IgD-negative memory B cell (primary cell): ENCODE measurements at regions not wholly inside any gene's neighbourhood (a gene's known extent, or its start where the extent isn't known, plus 50 kb on each side); places are given as distances from the start of the nearest gene placed in this dataset.

Source experiments
- H3K27ac Mint-ChIP-seq, 3 donors: one replicate each; pipeline ENCODE4 v1.8.0; 2020 to 2022; ENCODE audit warnings: mild to moderate bottlenecking in 3 of 3, mixed read lengths in 3 of 3, moderate library complexity in 1 of 3
- H3K27me3 Mint-ChIP-seq: one replicate; pipeline ENCODE4 v1.8.0; 2021; ENCODE audit warnings: mixed read lengths
- H3K36me3 Mint-ChIP-seq: one replicate; pipeline ENCODE4 v1.8.0; 2020; ENCODE audit warnings: mild to moderate bottlenecking, mixed read lengths
- H3K4me1 Mint-ChIP-seq, 3 donors: one replicate each; pipeline ENCODE4 v1.8.0; 2020 to 2022; ENCODE audit warnings: mixed read lengths in 3 of 3, mild to moderate bottlenecking in 1 of 3
- H3K4me3 Mint-ChIP-seq, 4 donors: one replicate each; pipeline ENCODE4 v1.8.0; 2020 to 2022; ENCODE audit warnings: mild to moderate bottlenecking in 4 of 4, mixed read lengths in 4 of 4, moderate library complexity in 3 of 4
- H3K9me3 Mint-ChIP-seq, 3 donors: one replicate each; pipeline ENCODE4 v1.8.0; 2020 to 2021; ENCODE audit warnings: mixed read lengths in 3 of 3, mild to moderate bottlenecking in 1 of 3

DNA sequence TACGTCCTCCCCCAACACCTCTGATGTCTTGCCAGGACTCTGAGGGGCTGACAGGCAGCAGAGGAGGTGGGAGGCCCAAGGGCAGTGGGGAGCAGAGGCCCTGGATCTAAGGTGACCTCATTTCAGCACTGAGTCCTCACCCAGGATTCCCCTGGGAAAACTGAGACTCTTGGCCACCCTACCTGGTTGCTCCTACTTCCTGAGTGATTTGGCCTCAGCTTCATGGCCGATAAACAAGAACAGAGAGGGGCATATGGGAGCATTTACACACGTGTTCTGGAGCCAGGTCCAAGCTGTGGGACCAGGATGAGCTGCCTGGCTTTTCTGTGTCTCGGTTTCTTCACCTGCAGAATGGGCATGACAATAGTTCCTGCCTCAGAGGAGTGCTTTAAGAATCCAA, 133.8 kb downstream of the ANKRD60 start:
- H3K4me3 Mint-ChIP-seq: no peak overlapping the region
- no peak overlapping the region for H3K27ac Mint-ChIP-seq
- H3K9me3 Mint-ChIP-seq: peaks cover 0 to 1% (median 0%) of the 10 kb centered on the region in 3 donors
- H3K27me3 Mint-ChIP-seq: peaks cover 3% of the 10 kb centered on the region
- no peaks in the 10 kb centered on the region for H3K4me1 Mint-ChIP-seq
- H3K36me3 Mint-ChIP-seq: peaks cover 3% of the 10 kb centered on the region

DNA sequence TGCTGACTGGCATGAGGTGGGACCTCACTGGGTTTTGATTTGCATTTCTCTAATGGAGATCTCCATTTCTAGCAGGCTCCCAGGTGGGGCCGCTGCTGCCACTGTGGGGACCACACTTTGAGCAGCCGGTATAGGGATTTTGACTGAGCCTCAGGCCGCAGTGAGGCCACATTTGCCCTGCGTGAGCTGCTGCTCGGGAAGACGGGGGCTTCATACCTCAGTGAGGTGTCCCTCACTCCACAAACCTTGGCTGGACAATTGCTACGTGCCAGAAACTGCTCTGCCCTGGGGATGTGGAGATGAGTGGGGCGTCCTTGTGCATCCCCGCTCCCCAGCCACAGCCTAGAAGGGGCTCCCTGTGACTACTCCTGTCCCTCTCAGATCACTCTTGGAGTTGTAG, 134.3 kb downstream of the ANKRD60 start:
- Mint-ChIP-seq H3K27ac (no peak overlapping the region), H3K4me1 (no peaks in the 10 kb centered on the region), H3K4me3 (no peak overlapping the region), H3K9me3 (peaks cover 0 to 1% (median 0%) of the 10 kb centered on the region in 3 donors), H3K27me3 (peaks cover 3% of the 10 kb centered on the region), H3K36me3 (peaks cover 3% of the 10 kb centered on the region)

DNA sequence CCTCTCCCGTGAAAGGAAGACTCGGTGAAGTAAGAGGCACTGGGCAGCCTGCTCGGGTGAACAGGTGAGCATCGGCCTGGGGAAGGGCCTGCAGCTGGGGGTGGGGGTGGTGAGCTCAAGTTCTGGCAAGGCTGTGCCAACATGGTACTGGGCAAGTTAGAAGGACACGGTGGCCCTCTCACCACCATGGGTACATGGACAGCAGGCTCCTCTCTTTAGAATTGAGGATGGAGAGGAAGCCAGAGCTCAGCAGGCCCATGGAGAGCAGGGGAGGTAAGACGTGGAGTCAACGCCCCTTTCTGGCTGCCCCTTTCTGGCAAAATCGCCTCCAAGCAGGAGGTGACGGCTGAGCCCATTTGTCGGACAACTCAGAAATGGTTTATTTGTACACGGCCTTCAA, 135.6 kb downstream of the ANKRD60 start:
- Mint-ChIP-seq H3K4me3 (no peak overlapping the region), H3K4me1 (no peaks in the 10 kb centered on the region), H3K36me3 (peaks cover 3% of the 10 kb centered on the region), H3K27me3 (peaks cover 3% of the 10 kb centered on the region), H3K9me3 (peaks cover 0 to 1% (median 0%) of the 10 kb centered on the region in 3 donors), H3K27ac (no peak overlapping the region)

DNA sequence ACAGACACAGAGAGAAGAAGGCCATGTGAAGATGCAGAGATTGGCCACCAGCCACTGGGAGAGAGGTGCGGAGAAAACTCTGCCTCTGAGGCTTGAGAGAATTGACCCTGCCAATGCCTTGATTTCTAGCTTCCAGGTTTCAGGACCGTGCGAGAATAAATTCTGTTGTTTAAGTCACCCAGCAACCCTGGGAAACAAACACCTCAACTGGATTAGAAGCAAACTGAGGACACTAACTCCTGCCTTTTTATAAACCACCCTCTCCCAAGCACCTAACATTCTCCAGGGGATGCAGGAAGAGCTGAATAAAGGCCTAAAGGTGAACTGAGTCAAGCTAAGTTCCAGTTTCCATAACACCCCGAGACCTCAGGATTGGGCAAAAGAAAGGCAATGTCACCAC, 136.1 kb downstream of the ANKRD60 start:
- H3K4me3 Mint-ChIP-seq: no peak overlapping the region
- no peaks in the 10 kb centered on the region for H3K4me1 Mint-ChIP-seq
- peaks cover 3% of the 10 kb centered on the region for H3K36me3 Mint-ChIP-seq
- H3K27ac Mint-ChIP-seq: no peak overlapping the region
- peaks cover 0 to 1% (median 0%) of the 10 kb centered on the region in 3 donors for H3K9me3 Mint-ChIP-seq
- peaks cover 3% of the 10 kb centered on the region for H3K27me3 Mint-ChIP-seq

DNA sequence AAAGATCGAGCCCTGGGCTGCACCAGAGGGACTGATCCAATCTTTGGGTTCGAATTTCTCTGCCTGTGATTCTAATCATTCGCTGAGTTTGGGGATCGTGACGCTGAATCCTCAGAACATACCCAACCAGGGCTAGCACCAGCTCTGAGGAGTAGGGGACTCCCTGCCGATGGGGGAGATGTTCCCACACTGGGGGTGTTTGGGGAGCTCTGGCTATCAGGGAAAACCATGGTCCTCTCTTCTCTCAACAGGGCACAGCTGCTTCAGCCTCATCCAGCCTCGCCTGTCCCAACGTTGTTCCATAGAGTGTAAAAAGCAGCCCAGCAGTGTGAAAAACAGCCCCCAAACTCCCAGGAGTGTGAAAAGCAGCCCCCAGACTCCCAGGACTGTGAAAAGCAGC, 136.6 kb downstream of the ANKRD60 start:
- Mint-ChIP-seq H3K9me3 (peaks cover 0 to 1% (median 0%) of the 10 kb centered on the region in 3 donors), H3K4me3 (no peak overlapping the region), H3K36me3 (peaks cover 3% of the 10 kb centered on the region), H3K27me3 (peaks cover 3% of the 10 kb centered on the region), H3K27ac (no peak overlapping the region), H3K4me1 (no peaks in the 10 kb centered on the region)

DNA sequence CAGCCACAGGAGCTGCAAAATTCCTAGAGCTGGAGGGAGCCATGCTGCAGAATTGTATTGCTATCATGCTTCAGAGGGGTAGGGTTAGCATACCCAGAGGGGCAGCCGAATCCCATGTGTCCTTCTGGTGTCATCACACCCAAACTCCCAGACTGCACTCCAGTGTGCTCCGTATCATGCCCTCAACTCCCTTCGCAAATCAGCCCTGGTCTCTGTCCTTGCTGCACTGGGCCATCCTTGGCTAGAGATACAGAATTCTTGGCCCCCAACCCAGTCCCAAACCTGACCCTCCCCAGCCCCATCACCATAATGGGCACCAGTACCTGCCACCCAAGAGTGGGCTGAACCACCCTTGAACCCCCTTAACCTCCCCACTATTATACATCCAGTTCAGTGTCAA, 138.3 kb downstream of the ANKRD60 start:
- H3K4me3 Mint-ChIP-seq: no peak overlapping the region
- peaks cover 0 to 1% (median 0%) of the 10 kb centered on the region in 3 donors for H3K9me3 Mint-ChIP-seq
- H3K36me3 Mint-ChIP-seq: peaks cover 3% of the 10 kb centered on the region
- H3K27me3 Mint-ChIP-seq: peaks cover 4% of the 10 kb centered on the region
- no peak overlapping the region for H3K27ac Mint-ChIP-seq
- H3K4me1 Mint-ChIP-seq: no peaks in the 10 kb centered on the region

DNA sequence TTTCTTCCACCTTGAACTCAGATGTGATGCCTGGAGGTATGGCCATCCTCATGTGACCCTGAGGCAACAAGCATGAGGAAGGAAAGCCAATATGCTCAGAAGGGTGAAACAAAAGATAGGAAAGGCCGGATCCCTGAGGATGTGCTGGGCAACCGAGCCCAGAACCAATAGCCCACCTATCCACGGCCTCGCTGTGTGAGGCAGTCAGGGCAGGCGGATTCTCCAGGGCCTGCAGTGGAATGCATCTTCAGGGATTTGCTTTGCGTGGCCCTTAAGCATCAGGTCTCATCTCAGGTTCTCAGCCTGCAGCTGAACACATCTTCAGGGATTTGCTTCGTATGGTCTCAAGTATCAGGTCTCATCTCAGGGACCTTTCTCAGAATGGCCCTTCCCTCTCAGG, 139.8 kb downstream of the ANKRD60 start:
- Mint-ChIP-seq H3K36me3 (peaks cover 2% of the 10 kb centered on the region), H3K4me1 (no peaks in the 10 kb centered on the region), H3K4me3 (no peak overlapping the region), H3K27ac (no peak overlapping the region), H3K9me3 (peaks cover 0 to 1% (median 0%) of the 10 kb centered on the region in 3 donors), H3K27me3 (peaks cover 4% of the 10 kb centered on the region)

DNA sequence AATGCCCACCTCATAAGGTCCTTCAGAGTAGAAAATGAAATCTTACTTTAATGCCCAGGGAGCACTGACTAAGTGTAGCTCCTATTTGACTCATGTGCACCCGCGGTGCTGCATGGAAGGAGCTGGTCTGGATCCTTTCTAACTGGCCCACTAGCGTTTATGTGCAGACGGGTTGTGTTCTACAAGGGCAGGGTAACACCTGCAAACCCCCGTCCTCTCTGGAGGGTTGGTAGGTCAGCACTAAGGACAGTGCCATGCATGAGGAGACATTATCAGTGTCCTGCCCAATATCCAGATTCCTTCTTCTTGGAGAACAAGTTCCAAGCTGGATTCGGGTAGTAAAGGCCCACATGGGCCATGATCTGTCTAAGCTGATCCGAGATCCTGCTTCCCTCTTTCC, 140.3 kb downstream of the ANKRD60 start:
- Mint-ChIP-seq H3K9me3 (peaks cover 0 to 1% (median 0%) of the 10 kb centered on the region in 3 donors), H3K36me3 (no peaks in the 10 kb centered on the region), H3K4me3 (no peak overlapping the region), H3K27ac (no peak overlapping the region), H3K4me1 (no peaks in the 10 kb centered on the region), H3K27me3 (peaks cover 4% of the 10 kb centered on the region)

DNA sequence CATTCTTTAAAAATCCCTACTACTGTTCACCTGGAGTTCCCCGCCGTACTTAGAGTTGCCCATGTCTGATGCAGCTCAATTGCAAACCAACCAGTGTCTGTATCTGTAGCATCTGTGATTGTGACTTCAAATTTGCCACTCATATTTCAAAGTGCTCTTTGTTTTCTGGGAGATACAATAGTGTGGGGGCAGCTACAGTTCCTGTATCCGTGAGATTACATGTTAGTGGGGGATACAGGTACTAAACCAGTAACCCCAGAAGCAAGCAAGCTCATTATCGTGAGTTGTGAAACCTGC, 140.9 kb downstream of the ANKRD60 start:
- Mint-ChIP-seq H3K9me3 (peaks cover 0 to 1% (median 0%) of the 10 kb centered on the region in 3 donors), H3K4me3 (no peak overlapping the region), H3K27me3 (peaks cover 4% of the 10 kb centered on the region), H3K36me3 (no peaks in the 10 kb centered on the region), H3K4me1 (no peaks in the 10 kb centered on the region), H3K27ac (no peak overlapping the region)

DNA sequence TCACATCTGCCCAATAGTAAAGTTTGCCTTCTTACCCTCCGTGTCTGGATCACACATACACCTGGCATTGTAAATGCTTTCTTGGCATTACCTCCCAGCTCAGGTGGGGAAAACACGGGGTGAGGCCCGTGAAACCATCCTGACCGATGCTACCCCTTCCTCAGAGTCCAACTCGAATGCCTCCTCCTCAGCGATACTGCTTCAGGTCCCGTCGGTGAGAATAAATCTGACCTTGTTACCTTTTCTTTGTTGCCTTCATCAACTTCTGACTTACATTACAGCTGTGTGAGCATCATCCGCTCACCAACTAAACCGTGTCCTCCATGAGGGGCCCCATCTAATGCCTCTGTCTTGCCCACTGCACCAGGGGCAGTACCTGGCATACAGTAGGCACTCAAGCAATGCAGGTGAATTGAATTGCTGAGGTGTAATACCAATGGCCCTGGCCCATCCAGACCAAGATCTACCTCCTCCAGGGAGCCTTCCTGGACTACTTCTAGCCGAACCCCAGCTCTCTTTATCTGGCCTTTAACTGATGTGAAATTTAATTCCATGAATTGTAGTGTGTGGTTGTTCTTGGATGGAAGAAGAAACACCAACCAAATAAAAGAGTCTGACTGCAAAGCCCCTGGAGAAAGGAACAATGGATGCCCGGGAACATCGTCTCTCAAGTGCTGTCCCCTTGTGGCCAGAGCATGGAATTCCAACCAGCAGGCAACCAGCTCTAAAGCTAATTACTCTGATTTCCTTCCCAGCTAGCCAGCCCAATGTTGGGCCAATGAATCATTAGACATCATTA, 141.5 kb downstream of the ANKRD60 start:
- Mint-ChIP-seq H3K27me3 (peaks cover 6% of the 10 kb centered on the region), H3K9me3 (peaks cover 0 to 1% (median 0%) of the 10 kb centered on the region in 3 donors), H3K36me3 (no peaks in the 10 kb centered on the region), H3K4me3 (no peak overlapping the region), H3K4me1 (no peaks in the 10 kb centered on the region), H3K27ac (no peak overlapping the region)

DNA sequence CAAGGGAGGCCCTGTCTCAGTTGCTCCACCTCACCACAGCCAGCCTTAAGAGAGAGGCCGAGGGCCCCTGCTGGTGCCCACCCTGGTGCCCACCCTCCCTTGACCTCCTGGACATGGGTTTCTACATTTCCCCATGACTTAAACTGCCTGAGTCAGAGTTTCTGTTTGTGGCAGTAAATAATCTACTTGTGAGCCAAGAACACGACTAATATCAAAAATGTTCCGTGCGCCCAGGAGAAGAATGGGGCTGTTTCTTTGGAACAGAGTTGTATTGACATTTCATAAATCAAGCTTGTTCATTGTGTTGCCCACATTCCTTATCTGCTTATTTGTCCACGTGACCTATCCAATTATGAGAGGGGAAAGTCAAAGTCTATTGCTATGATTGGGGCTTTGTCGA, 143.5 kb downstream of the ANKRD60 start:
- peaks cover 7% of the 10 kb centered on the region for H3K27me3 Mint-ChIP-seq
- no peaks in the 10 kb centered on the region for H3K4me1 Mint-ChIP-seq
- no peaks in the 10 kb centered on the region for H3K36me3 Mint-ChIP-seq
- no peak overlapping the region for H3K27ac Mint-ChIP-seq
- no peaks in the 10 kb centered on the region for H3K9me3 Mint-ChIP-seq
- no peak overlapping the region for H3K4me3 Mint-ChIP-seq

DNA sequence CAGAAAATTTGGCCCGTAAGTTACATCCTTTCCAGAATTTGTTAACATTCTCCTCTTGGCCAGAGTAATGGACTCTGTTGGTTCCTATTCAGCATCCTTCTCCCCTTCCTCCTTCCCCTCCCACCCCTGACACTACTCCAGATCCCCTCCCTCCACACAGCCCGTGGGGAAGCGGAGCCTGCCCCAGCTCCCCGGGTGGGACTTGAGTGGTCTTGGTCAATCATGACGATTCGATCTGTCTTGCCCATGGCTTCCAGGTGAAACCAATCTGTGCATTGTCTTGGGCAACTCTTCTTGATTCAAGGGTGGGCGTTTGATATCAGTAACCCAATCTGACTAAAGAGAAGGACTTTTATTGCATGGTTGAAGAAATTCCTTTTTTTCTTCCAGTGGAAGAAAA, 143.9 kb downstream of the ANKRD60 start:
- no peaks in the 10 kb centered on the region for H3K36me3 Mint-ChIP-seq
- no peak overlapping the region for H3K27ac Mint-ChIP-seq
- H3K27me3 Mint-ChIP-seq: peaks cover 7% of the 10 kb centered on the region
- H3K4me3 Mint-ChIP-seq: no peak overlapping the region
- H3K9me3 Mint-ChIP-seq: no peaks in the 10 kb centered on the region
- no peaks in the 10 kb centered on the region for H3K4me1 Mint-ChIP-seq

DNA sequence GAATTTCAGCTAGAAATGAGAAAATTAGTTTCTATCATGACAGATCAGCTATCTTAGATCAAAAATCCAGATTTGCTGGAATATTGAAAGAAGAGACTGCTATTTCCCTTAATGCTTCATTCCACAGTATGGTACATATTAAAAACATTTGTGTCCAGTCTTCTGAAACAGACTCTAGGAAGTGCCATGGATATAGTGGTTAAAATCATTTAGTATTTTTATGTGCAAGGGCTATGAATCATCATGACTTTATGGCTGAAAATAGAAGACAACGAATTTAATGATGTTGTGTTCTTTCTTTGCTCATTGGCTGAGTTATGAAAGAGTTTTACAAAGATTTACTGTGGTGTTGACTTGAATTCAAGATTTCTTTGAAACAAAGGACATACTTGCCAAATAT, 146.6 kb downstream of the ANKRD60 start:
- H3K4me3 Mint-ChIP-seq: no peak overlapping the region
- H3K36me3 Mint-ChIP-seq: no peaks in the 10 kb centered on the region
- no peak overlapping the region for H3K27ac Mint-ChIP-seq
- H3K27me3 Mint-ChIP-seq: peaks cover 7% of the 10 kb centered on the region
- no peaks in the 10 kb centered on the region for H3K9me3 Mint-ChIP-seq
- H3K4me1 Mint-ChIP-seq: no peaks in the 10 kb centered on the region

DNA sequence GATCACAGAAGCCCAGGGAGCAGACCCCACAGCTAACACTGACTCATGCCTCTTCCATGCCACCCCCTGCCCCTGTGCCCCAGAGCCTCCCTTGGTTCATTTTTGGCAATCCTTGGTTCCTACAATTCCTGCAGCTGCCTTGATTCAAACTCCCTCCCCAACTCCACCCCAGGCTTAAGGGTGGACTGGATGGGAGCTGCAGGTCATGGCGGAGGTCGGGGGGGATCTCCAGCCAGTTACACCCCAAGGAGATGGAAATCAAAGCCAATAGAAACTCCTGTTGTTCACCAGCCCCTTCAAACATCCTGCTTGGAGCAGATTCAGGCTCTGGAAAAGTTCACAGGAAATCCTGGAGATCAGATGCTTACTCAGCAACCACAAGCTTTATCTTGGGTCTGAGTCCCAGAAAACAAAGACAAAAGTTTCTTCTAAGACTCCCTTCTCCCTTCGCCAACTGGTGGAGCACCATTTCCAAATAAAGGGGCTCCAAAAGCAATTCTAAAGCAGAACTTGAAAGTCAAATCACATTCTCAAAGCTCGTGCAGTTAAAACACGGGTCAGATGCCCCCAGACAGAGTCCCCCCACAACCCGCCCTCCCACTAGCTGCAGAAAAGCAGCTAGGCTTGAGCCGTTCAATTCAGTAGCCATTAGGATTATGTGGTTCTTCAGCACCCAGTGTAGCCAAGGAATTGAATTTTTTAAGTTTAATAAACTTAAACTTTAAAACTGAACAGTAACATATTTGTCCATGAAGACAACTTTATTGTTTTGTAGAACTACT, 149.5 kb downstream of the ANKRD60 start:
- H3K4me3 Mint-ChIP-seq: no peak overlapping the region
- H3K9me3 Mint-ChIP-seq: peaks cover 0 to 1% (median 0%) of the 10 kb centered on the region in 3 donors
- no peak overlapping the region for H3K27ac Mint-ChIP-seq
- peaks cover 15% of the 10 kb centered on the region for H3K27me3 Mint-ChIP-seq
- peaks cover 4% of the 10 kb centered on the region for H3K36me3 Mint-ChIP-seq
- peaks cover 0 to 9% (median 2%) of the 10 kb centered on the region in 3 donors for H3K4me1 Mint-ChIP-seq

DNA sequence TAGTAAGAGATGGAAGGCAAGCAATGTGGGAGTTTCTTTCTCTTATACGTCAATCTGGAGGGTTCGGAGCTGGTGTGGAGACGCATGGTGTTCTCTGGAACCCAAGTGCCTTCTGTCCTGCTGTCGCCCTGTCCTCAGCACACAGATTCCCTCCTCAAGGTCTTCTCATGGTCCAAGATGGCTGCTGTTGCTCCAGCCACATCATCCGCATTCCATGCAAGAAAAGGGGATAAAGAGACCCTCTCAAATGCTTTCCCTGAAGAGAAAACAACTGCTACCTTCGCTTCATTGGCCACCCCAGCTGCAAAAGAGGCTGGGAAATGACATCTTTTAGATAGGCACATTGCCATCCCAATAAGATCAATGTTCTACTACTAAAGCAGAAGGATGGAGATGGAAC, 151.2 kb downstream of the ANKRD60 start:
- Mint-ChIP-seq H3K4me1 (peaks cover 0 to 9% (median 2%) of the 10 kb centered on the region in 3 donors), H3K27ac (no peak overlapping the region), H3K36me3 (peaks cover 4% of the 10 kb centered on the region), H3K27me3 (peaks cover 16% of the 10 kb centered on the region), H3K9me3 (peaks cover 0 to 1% (median 0%) of the 10 kb centered on the region in 3 donors), H3K4me3 (no peak overlapping the region)

DNA sequence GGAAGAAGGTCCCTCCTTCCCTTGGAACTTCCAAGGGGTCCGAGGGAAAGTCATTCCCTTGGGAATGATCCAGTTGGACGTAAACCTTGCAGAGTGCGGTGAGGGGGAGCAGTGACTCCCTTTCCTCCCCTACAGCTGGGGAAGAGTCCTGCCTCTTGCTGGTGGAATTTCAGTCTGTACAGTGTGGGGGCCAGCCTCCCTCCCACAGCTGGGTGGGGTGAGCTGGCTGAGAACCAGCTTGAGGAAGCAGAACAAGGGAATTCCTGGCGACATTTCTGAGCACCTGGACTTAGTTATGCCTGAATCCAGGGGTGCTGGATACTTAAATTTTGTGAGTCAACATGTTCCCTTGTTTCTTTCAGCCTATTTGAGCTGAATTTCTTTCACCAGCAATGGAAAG, 152.0 kb downstream of the ANKRD60 start:
- no peak overlapping the region for H3K4me3 Mint-ChIP-seq
- no peak overlapping the region for H3K27ac Mint-ChIP-seq
- H3K9me3 Mint-ChIP-seq: peaks cover 0 to 1% (median 0%) of the 10 kb centered on the region in 3 donors
- H3K36me3 Mint-ChIP-seq: peaks cover 4% of the 10 kb centered on the region
- H3K4me1 Mint-ChIP-seq: peaks cover 0 to 9% (median 2%) of the 10 kb centered on the region in 3 donors
- H3K27me3 Mint-ChIP-seq: peaks cover 11% of the 10 kb centered on the region
